HG03139 (cell line): ENCODE measurements at regions not wholly inside any gene's neighbourhood (a gene's known extent, or its start where the extent isn't known, plus 50 kb on each side); places are given as distances from the start of the nearest gene placed in this dataset.

ENCODE experiments used
- ATAC-seq: cut with Tn5 transposase; IDR thresholded peaks from one replicate; pipeline ENCODE4 v1.9.1; 2021; ENCODE audit not compliant: unreplicated experiment

DNA sequence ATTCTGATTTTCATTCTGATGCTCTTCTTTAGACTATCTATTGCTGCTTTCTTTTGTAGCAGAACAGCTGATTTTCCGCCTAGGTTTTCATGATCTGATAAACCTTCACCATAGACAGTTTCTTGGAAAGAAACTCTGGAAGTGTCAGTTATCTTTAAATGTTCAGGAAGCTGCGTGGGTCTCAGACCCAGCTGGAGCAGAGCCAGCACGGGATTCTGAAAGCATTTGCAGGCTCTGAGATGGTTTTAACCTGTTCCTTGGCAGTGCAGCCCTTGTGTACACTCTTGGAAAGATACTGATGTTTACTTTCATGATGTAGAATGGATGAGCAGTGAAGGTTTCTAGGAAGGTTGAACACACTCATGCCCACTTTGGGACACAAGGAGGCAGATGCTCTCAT lies 178.0 kb upstream of the DMRT1 start:
- no peak for ATAC-seq

DNA sequence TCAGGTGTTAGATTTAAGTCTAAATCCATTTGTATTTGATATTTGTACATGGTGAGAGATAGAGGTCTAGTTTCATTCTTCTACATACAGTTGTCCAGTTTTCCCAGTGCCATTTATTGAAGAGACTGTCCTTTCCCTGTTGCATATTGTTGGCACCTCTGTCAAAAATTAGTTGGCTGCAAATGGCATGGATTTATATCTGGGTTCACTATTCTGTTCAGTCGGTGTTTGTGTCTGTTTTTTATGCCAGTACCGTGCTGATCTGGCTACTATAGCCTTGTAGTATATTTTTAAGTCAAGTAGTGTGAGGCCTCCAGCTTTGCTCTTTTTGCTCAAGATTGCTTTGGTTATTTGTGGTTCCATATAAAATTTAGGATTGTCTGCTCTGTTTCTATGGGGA lies 176.2 kb upstream of the DMRT1 start:
- ATAC-seq, result no peak

DNA sequence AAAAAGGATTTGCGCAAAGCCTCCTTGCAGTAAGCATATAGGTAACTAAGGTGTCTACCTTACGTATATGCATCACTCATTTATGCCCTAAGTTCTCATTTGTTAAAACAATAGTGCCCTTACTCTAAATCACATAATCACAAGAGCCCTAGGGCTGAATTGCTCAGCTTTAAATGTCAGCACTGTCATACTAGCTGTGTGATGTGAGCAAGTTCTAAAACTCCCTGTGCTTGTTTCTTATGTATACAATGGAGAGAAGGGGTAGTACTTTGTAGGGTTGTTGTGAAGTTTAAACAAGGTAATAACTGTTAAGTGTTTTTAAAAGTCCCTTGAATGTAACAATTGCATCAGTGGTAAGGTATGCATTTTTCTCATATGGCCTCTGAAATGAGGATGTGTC lies 169.5 kb upstream of the DMRT1 start:
- no peak for ATAC-seq

DNA sequence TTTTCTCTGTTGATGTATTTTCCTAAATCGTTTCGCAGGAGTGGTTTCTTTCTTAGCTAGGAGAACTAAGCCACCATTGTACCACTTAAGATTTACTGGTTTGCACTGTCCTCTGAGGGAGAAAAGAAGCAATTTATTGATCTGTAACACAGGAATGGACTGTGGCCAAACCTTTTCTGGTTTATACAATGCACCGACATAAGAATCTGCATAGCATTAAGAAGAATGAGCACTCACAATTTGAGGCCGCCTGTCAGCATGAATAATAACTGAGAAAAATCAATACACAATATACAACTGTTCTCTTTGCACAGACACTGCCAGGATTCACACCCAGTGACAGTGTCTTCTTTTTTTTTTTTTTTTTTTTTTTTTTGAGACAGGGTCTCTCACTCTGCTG lies 168.6 kb upstream of the DMRT1 start:
- ATAC-seq, result no peak

DNA sequence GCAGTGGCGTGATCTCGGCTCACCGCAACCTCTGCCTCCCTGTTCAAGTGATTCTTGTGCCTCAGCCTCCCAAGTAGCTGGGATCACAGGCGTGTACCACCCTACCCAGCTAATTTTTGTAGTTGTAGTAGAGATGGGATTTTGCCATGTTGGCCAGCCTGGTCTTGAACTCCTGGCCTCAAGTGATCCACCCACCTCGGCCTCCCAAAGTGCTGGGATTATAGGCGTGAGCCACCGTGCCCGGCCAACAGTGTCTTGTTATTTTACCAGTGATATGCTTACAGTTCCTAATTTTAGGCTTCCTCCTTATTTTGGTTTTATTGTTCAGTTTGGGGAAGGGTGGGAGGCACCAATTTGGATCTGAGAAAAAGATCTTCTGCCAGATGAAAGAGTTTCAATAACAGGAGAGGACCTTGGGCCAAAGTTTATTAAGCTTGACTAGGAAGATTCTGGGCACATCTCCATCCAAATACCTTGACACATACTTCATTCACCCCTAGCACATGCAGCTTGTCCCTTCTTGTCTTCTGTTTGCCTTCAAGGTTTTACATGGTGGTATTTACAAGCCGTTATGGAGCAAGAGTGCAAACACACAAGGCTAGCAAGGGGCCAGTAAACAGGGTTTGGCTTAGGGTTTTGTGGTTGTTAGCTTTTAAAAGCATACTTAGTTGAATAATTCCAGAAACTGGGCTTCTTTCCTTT lies 168.1 kb upstream of the DMRT1 start:
- ATAC-seq, result no peak

DNA sequence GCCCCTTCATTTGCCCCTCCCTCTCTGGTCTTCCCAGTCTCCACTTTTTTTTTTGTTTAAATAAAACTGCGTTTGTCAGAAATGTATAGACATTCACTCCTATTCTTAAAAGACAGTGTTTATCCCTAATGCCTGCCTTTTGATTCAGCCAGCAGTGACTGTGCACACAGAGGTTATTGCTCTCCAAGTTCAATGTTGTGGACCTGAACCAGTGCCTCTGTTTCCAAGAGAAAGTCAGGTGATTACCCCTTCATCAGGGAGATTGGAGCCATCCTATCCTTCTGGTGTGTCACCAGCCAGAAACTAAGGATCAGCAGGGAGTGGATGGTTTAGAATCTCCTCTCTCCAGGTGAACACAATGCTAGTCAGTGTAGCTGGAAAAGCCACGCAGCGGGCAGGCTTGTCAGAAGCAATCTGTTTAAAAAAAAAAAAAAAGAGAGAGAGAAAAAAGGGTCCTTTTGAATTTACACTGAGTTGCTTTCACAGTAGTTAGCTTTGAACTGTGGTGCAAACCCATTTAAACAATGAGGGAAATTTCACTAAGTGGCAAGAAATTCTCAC lies 167.5 kb upstream of the DMRT1 start:
- ATAC-seq, result no peak

DNA sequence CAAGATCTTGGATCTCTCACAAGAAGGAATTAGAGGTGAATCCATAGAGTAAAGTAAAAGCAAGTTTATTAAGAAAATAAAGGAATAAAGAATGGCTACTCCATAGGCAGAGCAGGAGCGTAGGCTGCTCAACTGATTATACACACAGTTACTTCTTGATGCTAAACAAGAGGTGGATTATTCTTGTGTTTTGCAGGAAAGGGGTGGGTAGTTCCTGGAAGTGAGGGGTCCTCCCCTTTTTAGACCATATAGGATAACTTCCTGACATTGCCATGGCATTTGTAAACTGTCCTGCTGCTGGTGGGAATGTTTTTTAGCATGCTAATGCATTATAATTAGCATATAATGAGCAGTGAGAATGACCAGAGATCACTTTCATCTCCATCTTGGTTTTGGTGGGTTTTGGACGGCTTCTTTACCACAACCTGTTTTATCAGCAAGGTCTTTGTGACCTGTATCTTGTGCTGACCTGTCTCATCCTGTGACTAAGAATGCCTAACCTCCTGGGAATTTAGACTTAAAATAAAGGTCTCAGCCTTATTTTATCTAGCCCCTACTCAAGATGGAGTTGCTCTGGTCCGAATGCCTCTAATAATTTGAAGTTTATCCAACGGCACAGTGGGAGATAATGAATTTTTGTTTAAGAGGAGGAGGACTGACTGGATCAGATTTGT lies 165.7 kb upstream of the DMRT1 start:
- no peak for ATAC-seq

DNA sequence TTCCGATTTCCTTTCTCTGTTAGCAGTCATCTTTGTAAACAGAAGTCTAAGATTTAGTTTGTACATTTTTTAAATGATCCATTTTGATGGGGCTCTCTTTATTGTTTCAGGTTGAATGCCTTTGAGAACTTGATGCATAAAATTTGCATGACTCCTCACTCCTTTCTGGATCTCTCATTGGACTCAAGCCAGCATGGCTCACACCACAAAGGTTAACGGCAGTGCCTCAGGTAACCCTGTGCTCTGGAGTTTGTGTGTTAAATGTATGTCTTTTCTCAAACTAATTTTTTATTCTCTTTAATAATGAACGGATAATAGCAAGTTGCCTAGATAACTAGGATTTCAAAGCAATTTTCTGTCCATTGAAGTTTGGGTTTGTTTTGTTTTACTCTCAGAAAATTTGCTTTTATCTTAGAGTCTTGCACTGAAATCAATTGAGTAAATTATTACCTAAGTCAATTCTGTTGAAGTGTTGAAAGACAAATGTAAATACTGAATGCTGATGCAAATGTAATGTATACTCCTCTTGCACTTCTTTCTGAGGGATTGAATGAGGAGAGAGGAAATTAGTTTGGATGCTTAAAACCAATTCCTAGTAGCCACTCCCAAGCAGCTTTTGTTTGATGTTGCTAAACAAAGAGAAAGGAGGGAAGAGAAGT lies 164.6 kb upstream of the DMRT1 start:
- ATAC-seq, result no peak

DNA sequence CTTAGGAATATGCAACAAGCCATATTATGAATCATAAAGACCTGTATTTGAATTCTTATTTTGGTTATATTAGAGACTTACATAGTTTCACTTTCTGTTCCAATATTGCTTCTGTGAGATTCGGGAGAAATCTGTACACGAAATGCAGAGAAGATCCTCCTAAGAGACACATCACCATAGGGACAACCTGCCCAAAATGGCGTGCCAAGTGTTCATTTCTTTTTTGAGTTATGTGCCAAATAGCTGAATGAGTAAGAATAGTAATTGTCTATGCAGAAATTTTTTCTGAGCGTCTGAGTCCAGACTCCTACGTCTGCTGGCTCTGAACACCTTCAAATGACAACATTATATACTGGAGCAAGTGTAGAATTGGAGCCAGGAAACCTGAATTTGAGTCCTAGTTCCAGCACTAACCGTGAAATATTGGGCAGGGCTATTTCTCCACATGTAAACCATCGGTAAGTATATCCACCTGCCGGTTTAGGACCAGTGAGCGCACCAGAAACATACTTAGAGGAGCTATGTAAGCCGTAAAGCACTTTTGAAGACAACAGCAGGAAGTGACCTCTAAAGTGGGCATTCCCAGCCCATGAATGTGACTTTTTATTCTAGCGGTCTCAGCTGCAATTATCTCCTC lies 163.9 kb upstream of the DMRT1 start:
- ATAC-seq, result no peak

DNA sequence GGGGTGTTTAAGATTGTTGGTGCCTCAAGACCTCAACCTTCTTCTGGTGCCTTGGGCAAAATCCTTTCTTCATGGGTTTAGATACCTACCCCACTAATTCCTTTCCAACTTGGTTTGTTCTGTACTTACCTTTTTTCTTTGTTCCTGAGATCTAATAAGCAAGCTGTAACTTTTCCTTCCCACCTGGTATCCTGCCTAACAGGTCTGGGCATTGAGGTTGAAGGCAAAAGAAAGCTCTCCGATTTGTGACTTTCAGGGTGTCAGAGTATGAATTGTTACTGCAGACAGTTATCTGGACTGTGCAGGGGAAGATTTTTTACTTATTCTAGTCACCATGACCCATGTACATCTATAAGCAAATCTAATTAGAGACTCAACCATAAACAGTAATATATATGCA lies 162.6 kb upstream of the DMRT1 start:
- no peak for ATAC-seq

DNA sequence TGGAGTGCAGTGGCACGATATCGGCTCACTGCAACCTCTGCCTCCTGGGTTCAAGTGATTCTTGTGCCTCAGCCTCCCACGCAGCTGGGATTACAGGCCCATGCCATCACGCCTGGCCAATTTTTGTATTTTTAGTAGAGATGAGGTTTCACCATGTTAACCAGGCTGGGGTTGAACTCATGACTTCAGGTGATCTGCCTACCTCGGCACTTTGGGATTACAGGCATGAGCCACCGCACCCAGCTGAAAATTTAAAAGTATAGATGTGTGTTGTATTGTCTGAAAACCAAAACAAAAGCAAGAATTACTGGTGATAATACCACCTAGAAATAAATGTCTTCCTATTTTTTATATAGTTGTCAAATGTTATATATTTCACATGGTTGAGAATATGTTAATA lies 162.0 kb upstream of the DMRT1 start:
- no peak for ATAC-seq

DNA sequence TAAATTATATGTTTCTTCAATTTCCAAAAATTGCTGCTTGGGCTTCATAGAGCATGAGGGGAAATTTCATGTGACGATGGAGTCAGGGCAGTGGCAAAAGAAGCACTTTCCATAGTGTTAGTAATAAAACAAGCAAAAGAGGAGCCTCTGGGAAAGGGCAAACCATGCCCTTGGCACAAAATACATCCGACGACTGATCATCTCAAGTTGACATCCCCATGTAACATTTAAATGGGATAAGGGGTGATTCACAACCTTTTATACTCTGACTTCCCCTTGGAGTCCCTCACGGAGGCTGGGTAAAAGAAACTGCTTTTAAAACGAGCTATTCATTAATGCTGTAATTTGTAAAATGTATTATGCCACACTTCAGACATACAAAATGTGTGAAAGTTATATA lies 161.4 kb upstream of the DMRT1 start:
- no peak for ATAC-seq

DNA sequence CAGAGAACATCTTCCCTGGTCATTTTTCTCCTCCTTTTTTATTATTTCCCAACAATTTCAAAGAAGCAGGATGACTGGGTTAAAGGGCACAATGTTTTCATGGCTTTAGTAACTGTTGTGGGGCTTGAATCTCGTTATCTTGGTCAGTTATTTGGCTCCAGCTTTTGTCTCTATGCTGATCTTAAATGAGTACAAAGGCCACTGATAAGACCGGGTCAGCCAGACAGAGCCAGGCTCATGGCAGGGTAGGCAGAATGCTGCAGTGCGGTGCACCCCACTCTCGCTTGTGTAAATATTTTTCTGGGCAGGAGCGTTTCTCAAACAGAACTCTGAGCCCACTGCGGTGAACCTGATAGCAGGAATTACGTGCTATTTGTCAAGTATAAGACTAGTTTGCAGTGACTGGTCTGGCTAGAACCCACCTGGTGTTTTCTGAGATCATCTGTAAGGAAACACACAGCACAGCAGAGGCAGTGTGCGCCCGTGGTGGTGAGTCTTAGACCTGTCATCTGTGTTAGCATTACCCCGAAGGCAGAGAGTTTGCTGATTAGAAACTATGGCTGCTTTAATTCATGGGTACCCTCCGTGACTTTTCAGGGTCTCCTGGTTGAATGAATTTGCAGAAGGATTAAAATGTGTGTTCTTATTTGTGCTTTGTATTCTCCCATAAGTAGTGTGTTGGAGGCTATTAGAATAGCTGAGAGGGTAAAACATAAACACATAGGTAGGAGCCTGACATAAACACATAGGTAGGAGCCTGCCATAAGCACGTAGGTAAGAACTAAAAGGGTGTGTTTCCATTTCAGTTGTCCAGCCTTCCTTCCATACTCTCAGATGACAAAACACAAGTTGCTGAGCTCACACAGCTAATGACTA lies 158.6 kb upstream of the DMRT1 start:
- no peak for ATAC-seq

DNA sequence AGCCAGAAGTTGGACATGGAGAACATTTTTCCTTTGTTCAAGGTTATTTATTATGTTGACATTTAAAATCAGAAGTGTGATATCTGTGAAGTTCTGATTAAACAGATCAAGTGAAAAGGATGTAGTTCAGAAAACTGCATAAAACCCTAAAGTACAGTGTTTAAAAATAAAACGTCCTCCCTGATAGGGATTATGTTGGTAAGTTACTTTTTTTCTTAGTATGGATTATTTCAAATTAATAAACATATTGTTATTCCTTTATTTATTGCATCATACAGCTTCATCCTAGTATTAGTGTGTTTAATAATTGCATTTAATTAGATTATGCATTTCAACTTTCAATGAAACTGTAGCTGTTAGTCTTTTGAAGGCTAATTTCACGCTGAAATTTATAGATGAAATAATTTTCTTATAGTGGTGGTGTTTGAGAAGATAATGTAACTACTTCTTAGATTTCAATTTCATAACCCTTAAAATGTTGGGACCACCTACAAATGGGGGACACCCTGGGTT lies 157.9 kb upstream of the DMRT1 start:
- ATAC-seq, result no peak

DNA sequence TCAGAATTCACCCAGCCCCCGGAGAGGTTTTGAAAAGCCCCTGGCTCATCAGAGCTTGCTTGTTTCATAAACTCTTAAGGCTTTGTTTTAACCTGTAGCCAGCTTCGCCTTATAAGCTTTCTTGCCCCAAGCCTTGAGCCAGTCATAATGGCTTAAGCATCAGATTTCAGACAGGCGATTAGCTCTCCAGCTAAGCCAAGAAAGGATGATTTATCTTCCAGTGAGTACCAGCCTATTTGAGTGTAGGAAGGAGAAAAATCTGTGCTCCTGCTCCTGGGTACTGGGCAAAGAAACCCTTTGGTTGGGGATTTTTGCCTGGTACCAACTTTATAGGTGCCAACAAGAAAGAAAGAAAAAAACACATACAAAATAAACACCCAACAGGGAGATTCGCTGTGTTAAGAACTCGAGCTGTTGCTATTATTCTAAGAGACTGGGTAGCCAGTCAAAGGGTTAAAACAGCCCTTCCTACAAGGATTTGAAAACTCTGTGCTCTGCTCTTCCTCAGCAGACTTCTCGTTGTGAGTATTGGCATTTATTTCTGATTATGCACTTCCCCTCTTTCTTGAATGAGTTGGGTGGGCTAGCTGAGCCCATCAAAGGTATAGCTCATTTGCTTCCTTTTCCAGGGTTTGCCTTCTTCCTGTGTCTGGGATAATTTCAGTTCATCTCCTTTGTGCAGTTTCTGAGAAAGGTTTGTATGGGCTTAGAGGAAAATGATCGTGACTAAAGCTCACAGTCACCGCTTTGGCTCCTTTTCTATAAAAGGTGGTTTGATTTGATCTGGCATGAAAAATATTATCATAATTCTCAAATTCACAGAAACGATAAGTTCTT lies 157.2 kb upstream of the DMRT1 start:
- ATAC-seq, result no peak

DNA sequence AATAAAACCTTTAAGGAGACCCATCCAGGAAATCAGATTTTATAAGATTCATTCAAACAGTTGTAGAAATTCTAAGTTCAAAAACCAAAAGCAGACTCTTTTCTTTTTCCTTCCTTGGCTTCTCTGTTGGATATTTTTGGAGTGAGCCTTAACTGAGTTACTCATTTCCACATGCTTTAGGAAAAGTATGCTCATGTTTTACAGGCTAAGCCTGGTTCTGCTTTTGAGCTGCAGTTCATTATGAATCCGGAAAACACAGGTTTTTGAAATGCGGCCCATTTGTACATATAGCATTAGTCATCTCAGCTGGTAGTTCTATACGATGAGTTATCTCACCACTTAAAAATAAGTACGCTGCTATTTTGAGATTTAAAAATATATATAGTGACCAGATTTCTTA lies 156.6 kb upstream of the DMRT1 start:
- ATAC-seq, result no peak

DNA sequence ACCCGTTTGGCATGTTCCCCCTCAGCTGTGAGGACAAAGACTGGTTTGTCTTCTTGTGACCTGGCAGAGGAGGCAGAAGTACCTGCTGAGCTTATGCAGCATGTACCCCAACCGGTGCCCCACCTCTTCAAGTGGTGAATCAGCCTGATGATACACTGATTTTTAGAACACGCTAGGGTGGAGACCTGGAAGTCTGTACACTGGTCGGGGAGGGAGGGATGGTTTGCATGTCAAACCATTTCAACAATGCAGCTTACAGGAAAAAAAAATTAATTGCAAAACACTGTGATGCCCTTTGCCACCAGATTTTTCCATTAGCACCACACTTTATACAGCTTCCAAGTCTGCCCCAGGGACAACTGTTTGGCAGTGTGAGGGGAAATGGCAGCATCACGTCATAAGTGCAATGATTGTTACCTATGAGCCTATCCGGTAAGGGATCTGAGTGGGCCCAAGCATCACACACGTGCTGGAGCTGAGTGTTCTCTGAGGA lies 155.1 kb upstream of the DMRT1 start:
- ATAC-seq, result no peak

DNA sequence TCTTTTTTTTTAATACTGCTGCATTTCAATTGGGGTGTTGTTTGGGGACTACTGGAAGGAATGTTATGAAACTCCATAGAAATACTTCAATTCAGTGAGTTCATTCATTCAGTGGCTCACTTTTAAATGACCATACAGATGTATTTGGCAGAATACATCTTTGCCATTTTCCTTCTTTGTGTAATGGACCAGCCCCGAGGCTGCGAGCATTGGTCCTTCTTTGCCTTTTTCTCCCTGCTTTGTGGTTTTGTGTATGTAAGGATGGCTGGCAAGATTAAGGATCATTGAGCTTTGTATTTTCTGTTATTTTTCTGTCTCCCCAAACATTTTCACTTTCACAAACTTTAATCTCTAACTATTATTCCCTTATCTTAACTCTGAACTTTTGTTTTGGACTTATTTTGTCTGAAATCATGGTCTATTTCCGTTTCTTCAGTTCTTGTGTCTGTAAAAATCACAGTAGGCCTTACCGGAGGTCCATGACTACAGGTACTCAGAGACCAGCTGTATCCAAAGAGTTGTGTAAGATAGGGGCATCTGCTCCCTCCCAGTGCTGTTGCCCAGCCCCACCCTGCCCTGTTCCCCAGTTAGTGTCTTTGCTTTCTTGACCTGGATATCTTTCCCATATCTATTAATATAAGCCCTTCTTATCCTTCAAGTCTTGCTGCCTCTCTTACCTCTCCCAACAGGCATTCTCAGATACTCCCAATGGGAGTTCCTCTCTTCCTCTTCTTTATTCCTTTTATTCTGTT lies 154.3 kb upstream of the DMRT1 start:
- no peak for ATAC-seq

DNA sequence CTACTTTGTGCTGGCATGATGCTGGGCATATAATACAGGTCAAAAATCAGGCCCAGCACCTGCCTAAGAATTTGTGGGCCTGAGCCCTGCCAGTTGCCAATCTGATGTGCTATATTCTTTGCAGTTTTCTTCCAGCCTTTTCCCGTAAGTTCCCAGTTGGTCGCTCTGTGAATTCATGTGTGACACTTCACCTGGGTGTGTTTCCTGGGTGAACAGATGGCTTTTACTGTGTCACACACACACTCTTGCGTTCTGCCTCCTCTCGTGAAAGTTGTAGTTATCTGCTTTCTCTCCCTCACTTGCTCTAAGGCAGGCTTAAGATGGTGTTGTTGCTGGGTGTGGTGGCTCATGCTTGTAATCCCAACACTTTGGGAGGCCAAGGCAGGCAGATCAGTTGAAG lies 153.5 kb upstream of the DMRT1 start:
- no peak for ATAC-seq
